Stimulated activated CD4-positive, alpha-beta T cell treated with anti-CD3 and anti-CD28 coated beads, Interleukin-4, amount 100 ng/mL, for 4 hours (primary cell): ENCODE measurements at regions not wholly inside any gene's neighbourhood (a gene's known extent, or its start where the extent isn't known, plus 50 kb on each side); places are given as distances from the start of the nearest gene placed in this dataset.

Experiments used
- DNase-seq, 2 experiments: peaks; one replicate each; pipeline ENCODE4 v3.0.0-alpha.2; 2020

DNA sequence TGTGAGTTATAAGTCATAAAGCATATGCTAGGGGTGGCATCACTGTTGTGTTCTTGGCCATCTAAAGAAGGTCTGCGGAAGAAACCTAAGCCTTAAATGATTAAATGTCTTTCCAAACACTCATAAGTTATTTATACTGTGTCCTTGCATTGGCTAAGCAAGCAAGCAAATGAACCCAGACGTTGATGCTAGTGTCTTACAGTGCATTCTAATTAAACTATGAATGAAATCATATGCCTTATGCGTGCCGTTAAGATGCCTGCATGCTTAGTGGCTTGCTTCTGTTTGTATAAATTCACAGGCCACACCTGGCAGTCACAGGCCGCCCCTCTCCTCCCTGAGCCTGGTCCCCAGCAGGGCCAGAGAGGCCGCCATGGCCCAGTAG lies 49.9 kb downstream of the RIN2 start:
- DNase-seq = no peak

DNA sequence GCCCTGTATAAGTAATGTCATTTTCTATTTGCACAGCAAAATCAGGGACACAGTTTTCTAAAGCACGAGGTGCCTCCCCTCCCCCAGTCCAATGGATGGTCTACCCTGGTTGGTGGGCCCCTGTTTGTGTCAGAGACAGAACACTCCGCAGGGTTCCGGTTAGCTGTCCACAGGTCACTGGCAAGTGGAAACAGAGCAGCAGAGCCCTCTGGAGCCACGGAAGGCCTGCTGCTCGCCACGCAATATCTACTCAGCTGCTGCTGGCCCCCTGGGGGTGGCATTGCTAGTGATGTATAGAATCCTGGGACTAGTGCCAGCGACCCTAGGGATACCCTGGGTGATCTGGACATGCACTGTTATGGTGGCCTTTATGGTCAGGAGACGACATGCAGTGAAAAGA lies 50.4 kb downstream of the RIN2 start:
- DNase-seq = no peak

DNA sequence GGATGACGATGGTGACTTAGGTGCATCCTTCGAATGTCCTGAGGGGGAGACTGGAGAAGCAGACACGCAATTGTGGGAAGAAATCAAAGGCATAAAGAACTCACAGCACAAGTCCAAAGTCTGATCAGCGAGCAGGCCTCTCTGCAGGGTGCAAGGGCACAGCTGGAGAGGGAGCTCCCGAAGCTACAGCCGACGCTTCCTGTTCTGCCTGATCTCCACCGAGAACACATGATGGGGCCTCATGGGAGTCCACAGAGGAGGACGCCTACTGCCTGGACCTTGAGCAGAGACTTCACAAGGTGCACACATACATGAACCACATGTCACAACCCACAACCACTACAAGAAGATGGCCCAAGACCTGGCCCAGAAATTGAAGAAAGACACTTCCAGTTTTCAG lies 51.4 kb downstream of the RIN2 start:
- DNase-seq = no peak

DNA sequence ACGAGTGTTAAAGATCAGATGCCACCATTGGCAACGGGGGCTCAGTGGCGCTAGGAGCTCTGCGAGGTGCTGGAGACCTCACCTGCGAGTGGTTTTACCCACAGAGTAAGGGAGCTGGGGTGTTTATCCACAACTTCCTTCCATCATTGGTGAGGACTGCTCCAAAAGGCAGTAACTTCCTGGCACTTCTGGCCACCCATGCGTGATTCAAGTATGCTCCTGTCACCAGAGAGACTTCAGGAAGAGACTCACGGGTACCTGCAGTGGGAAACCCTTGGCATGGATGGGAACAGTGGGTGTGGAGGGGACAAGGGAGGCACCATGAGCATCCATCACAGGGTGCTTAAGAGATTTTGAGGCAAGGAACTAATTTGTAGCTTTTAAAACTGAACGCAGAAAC lies 53.2 kb downstream of the RIN2 start:
- no peak for DNase-seq

DNA sequence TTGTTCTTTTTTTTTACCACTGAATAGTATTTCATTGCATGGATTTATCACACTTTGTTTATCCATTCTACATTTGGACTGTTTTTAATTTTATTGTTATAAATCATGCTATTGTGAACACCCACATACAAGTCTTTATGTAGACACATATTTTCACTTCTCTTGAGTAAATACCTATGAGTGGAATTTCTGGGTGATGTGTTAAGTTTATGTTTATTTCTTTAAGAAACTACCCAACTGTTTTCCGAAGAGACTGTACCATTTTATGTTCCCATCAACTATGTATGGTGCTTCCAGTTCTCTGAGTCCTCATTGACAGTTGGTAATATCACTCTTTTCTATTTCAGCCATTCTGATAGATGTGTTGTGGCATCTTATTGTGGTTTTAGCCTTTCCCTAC lies 54.0 kb downstream of the RIN2 start:
- no peak for DNase-seq

DNA sequence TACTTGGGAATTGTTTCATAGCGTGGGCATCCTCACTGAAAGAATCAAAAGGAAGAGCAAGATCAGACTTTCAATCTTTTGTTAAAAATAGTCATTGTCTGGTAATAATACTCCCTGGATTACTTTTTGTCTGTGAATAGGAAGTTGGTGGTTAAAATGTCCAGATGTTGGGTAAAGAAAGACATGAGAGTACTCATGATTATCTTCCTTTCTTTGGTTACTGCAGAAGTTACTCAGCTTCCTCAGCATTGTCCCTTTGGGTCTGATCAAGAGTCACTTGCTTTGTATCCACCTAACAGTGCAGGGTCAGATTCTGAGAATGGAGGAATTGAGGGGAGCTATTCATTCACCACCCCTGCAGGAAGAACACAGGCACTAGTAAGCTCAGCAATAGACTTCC lies 54.6 kb downstream of the RIN2 start:
- no peak for DNase-seq

DNA sequence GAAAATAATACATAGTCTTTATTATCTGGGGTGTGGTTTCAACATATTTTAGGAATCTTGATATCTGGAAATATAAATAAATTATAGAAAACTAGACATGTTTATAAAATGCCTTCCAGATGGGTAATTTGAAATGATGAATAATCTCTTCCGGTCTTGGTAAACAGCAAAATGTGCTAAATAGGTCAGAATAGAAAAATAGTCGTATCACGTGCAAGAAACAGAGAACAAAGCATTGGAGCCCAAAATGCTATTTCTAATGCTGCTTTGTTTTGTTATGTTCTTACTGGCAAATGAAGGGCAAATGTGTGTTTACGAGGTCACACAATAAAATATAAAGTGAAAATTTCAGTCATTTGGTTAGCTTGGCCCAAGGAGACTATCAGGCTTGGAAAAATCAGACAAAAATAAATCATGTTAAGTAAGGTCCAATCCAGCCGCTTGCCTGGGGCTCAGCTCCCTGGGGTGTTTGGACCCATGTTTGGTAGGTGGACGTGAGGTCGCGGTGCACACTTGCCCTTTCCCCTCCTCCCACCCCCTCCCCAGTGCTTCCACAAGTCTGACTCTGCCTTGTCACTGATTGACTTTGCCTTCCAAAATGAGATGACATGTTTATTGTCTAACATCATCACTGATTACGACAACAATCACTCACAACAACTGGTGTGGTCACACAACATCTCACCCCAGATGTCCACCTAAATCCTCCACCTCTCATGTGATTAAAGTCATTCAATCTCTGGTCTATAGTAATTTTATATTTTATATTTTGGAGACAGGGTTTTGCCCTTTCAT lies 56.0 kb downstream of the RIN2 start:
- DNase-seq = no peak

DNA sequence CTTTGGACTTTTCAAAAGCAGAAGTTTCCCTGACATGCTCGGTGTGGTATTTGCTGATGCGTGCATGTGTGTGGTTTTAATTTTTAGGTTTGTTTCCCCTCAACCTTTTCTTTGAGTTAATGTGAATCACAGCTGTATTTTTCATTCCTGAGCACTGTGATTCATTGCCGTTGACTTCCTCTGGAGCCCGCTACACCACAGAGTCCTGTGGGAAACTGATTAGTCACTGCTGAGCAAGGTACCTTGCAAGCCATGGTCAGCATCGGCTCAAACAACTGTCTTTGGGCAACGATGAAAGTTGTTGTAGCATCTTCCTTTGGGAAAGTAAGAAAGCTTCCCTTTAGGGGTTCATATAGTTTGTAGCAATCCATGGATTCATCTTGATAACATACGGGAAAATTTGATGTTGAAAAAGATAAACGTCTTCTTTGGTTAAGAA lies 57.5 kb downstream of the RIN2 start:
- DNase-seq = no peak

DNA sequence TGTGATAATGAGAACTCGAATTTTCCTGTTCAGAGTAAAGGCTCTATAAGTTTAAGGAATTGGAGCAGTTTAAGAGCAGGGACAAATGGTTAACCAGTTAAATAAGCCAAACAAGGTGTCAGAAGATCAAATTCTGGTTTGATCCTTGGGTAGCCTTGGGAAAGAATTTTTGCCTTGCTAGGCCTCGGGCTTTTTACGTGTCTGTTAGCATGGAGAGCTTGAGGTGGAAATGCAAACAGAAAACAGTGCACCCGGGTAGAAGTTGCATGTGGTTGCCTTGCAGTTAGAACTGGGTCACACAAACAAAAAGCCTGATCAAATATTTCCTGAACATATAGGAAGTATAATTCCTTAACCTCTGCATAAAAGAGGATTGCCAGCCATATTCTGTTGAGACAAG lies 58.3 kb downstream of the RIN2 start:
- no peak for DNase-seq

DNA sequence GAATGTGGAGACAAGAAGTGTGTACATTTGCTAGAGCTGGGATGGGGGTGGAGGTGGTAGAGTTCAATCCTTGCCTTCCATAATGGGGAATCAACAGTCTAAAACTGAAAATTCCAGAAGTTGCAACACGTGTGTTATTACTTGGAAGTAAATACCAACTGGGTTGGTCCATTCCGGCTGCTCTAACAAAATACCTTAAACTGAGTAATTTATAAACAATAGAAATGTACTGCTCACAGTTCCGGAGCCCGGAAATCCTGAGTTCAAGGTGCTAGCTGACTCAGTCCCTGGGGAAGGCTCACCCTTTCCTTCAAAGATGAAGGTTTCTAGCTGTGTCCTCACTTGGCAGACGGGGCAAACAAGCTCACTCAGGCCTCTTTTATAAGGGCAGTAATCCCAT lies 59.0 kb downstream of the RIN2 start:
- DNase-seq = no peak

DNA sequence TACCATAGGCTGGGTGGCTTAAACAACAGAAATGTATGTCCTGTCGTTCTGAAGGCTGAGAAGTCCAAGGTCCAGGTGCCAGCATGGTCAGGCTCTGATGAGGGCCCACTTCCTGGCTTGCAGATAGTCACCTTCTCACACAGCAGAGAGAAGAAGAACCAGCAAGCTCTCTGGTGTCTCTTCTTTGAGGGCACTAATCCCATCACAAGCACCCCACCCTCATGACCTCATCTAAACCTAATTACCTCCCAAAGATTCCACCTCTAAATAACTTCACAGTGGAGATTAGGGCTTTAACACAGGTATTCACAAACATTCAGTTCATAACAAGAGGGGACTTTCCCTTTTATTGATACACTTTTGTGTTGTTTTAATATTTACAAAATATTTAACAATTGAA lies 61.1 kb downstream of the RIN2 start:
- no peak for DNase-seq

DNA sequence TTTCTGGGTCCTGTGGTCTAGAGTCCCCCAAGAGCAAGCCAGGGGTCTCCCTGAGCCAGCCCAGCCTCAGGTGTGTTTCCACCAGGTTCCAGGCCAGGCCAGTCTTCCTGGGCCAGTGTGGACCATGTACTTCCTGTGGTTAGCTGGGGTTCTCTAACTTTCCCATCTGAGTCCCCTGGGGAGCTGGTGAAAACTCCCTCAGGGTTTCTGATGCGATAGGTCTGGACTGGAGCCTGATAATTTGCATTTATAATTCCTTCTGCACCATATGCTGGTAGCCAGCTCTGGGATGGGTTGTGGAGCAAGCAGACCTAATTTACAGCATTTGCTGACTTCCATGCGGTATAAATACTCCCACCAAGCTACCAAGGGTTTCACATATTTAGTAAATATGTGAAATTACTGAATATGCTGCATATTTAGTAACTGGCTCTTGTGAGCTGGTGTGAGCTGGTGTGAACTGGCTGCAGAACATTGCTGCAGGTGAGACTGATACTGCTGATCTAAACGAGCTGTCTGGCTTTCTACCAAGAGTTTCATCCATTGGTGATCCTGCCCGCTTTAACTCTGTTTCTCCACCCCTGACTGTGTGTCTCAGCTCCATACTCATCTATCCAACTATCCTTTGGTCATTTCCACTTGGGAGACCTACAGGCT lies 62.6 kb downstream of the RIN2 start:
- DNase-seq = no peak

DNA sequence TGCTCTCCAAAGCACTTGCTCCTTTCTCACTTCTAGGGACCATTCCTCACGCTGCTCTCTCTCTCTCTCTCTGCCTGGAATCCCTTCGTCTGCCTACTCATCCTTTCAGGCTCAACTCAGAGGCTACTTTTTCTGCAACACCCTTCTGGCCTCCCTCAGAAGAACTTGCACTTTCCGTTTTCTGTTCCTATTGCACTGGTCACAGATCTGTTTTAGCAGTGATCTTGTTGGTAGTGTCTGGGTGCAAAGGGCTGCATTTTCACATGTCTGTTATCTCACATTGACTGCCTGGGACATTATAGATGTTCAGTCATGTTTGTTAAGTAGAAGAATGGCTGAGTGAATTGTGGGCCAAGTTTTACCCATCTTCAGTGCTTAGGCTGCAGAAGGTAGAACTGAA lies 63.5 kb downstream of the RIN2 start:
- DNase-seq = no peak

DNA sequence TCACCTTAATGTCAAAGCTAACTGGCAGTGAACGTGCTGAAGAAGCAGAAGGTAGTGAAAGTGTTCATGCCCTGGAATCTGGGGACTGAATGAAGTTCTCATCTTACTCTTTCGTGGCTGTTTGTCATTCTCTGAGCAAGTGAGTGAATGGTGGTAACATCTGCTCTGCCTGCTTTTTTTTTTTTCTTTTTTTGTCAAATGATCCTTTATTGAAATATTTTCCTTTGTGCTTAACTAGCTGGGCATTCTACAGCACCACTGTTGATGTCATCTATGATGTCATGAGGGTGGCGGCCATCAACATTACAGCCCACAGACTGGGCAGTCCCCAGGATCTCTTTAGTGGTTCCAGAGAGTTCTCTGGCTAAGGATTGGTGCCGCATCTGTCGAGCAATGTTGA lies 65.2 kb downstream of the RIN2 start:
- DNase-seq = no peak

DNA sequence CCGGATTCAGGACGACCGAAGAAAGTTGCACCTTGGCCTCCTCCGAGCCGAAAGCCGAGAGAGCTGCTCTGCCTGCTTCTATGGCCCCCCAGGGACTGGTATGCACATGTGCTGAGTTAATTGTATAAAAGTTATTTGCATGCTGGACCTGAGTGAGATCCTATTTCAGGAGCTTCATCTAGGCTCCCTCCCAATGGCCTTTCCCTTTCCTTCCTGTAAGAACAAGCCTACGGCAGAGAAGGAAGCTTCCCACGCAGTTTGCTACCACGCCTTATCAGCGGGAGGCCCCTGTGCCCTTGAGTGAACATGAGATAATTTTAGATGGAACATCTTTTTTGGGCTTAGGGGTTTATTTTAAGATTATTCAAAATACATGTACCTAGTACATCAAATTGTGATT lies 65.9 kb downstream of the RIN2 start:
- DNase-seq = no peak

DNA sequence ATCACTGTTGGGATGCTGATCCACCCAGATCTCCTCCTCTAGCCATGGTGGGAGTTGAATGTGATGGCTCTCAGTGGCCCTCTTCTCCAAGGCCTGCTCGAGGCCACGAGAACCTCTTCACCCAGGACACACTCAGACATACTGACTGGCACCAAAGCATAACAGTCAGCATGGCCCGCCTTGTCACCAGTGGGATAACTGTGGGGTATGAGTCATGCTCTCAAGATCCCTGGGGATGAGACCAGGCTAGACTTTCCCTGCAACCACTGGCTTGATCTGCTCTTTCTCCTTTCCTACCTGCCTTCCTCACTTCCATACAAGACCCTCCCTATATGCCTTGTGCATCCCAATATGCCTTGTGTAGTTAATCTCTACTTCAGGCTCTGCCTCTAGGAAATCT lies 66.8 kb downstream of the RIN2 start:
- DNase-seq = no peak

DNA sequence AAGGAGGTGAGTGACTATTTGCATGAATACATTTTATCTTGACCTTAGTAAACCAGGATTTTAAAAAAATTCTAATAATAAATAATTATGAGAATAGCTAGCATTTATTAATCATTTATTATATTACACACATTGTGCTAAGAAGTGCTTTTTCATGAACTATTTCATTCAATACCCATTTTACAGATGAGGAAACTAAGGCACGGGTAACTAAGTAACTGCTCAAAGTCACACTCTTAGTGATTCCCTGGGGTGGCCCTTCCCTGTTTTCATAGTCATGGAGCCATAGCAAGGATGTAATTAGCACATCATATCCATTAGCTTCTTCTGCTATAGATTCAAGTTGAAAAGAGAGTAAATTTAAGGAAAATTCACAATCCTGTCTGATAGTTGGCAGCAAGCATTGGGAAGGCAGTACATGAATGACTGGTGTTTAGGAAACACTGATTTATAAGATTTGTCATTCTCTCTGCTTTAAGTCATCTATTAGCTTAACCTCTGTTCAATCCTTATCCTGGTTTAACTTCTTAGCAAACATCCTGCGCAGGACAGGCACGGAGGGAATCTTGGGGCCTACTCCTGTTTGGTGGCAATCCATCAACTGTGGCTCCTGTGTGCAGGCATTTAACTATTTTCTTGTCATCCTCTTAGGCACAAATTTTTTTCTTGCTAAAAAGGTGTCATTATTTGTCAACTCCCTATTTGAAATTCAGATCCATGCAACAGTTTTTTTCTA lies 68.3 kb downstream of the RIN2 start:
- no peak for DNase-seq

DNA sequence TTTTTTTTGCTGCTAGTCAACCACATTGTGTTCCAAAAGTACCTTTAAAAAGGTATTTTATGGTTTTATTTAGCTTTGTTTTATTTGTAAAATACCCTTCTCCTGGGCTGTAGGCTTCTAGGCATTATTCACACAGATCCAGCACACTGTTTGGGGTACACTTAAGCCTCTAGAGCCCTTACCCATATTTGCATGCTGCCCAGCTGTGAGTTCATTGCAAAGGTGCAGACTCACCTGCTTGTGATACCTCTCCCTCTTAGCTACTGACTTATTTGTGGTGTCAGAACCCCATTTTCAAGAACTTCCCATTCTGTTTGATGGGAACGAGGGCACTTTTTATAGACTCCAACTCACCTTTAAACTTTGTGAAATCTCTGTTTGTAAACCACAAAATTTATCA lies 69.8 kb downstream of the RIN2 start:
- DNase-seq = no peak

DNA sequence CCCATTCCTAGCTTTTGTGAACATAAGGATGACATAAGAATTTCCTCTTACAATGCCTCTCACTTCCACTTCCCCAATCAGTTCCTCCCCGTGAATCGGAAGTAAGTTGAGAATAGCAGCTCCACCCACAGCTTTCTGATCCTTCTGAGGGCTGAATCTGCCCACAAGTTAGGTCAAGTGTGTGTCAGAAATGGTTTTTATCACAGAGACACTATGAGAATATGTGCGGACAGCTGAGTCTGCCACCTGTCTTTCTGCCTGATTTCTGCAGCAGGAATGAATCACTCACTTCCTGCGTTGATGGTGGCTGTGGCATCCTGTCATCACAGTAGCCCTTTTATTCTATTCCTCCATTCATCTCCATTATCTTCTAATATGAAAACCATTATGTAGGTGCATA lies 70.2 kb downstream of the RIN2 start:
- no peak for DNase-seq

DNA sequence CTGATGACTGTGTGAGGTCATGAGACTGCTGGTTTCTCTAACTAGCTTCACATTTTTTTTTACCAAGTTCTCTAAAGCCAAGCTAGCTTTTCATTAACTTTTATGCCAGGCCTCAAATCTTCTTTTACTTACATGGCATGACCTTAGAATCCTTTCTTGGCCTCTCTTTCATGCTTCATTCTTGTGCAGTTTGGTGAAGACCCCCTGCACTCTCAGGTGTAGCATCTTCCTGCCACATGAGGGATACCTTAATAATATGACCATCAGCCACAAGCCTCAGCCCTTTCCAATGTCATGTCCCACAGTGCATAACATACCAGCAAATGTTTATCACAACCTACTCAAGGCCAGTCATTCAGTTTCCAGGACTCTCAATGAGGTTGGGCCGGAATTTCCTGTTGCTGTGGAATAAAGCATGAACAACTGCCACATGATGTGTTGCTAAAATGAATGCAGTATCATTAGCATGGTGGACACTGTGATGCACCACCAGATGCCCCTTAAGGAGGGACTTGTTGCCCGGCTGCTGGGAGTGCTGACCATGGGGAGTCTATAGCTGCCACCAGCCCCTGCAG lies 72.2 kb downstream of the RIN2 start:
- DNase-seq = no peak

DNA sequence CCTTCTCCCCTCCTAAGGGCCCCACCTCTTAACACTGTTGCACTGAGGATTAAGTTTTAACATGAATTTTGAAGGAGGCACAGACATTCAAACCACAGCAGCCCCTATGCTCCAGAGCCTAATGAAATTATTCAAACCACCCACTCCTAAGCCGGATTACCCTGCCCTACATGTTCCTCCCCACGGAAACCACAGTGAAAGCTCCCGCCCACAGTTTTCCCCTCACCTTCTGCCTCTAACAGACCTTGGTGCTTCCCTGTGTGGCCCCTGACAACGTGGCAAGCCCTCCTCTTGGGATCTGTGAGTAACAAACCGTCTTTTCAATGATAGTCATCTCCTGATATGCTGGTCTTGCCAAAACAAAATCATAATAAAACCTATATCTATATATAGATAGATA lies 74.8 kb downstream of the RIN2 start:
- peak in 1 of 2 experiments; percentile 7 for DNase-seq

DNA sequence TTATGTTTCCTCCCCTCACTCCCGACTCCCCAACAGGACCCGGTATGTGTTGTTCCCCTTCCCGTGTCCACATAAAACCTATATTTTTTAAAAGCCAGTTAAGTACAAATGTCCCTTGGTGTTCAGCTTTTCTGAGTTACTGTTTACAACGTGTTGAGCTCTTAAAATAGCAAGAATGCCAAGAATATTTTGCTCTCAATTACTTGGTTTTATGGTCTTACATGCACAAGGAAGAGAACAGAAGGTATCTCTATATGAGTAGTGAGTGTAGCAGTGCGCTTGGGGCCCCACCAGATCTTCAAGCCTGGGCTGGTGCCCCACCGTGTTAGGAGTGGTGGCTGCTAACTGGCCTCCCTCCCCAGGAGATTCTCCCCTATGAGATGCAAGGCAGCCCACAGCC lies 75.3 kb downstream of the RIN2 start:
- no peak for DNase-seq

DNA sequence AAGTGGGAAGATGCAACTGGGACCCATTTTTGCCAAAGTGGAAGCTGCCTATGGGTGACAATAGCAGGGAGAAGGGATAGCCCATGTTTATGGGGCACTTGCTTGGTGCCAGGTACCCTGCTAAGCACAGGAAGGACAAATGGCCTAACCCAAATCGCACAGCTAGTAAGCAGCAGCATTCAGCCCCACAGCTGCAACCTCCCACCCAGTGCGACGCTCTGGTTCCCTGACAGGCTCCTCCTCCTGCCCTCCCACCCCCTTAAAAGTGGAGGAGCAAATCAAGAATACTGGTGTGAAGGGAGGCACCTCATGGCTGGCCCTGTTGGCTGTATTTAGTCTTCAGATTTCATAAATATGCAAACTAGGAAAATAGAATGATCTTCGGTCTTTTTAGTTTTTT lies 76.2 kb downstream of the RIN2 start:
- no peak for DNase-seq

DNA sequence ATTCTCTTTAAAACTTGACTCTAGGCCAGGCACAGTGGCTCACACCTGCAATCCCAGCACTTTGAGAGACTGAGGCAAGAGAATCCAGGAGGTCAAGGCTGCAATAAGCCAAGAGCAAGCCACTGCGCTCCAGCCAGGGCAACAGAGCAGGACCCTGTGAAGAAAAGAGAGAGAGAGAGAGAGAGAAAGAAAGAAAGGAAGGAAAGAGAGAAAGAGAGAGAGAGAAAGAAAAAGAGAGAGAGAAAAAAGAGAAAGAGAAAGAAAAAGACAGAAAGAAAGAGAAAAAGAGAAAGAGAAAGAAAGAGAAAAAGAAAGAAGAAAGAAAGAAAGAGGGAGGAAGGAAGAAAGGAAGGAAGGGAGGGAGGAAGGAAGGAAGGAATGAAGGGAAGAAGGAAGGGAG lies 76.7 kb downstream of the RIN2 start:
- no peak for DNase-seq
